ENCODE measurements at regions not wholly inside any gene's neighbourhood (a gene's known extent, or its start where the extent isn't known, plus 50 kb on each side); places are given as distances from the start of the nearest gene placed in this dataset.
"Not testable (repeated sequence)": the region's sequence is repeated elsewhere in the genome, so short reads cannot be mapped to it uniquely, and the experiment has no call there.

DNA sequence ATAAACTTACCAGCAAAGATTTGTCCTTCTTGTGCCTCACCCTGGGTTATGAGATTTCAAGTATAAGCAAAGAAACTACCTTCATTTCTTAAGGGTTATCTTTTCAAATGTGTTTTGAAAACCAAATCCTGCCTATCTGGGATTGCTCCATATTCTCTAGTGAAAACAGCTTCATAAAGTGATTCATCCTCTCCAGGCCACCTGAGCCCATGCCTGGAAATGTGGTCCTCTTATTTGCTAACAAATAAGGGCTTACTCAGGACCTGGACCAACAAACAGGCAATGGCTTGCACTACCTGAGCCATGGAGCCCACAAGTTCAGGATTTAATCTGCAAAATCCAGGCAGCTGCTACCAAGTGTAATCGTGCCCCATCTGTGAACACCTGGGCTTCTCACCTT, 234.4 kb upstream of the RBBP8 start:
- intact Hi-C loops (cut with micrococcal nuclease) = no loop called here

DNA sequence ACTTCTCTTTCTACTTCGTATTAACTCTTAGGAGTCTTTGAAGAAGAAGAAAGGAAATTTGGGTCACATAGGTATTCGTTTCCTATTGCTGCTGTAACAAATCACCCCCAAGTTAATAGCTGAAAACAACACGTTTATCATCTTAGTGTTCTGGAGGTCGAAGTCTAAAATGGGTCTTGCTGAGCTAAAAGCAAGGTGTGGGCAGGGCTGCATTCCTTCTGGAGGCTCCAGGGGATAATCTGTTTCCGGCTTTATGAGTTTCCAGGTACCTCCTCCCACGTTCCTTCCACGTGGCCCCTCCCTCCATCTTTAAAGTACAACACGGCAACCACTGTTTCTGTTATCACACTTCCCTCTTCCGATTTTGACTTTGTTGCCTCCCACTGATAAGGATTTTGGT, 233.5 kb upstream of the RBBP8 start:
- intact Hi-C loops (cut with micrococcal nuclease) = no loop called here

DNA sequence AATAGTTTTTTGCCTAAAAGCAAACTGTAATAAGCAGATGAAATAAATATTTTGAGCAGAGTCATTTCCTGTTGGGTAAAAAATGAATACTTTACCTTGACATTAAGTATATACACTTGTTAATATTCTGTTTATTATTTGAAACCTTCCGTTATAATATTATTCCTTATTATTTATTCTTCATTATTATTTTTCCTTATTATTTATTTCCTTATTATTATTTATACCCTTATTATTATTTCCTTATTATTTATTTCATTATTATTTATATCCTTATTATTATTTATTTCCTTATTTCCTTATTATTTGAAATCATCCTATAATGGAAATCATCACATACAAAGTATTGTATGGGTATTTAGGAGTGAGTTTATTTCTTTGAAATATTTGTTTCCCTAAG, 232.2 kb upstream of the RBBP8 start:
- intact Hi-C loops (cut with micrococcal nuclease) = no loop called here

DNA sequence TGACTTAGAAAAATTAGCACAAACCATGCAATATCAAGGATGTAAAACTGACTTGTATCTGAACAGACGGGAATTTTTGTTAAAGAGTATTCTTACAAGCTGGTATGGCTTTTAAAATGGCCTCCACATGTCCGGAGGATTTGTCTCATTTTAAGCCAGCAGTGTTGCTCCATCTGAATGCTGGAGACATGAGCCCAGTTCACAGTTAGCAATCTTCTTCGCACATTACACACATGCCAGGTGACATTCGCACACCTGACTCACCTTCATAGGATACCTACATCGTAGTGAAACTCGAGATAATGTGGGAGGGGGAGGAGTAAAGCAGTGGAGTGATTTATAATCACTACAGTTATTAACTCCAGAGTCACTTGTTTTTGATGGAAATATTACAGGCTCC, 231.8 kb upstream of the RBBP8 start:
- intact Hi-C loops (cut with micrococcal nuclease) = no loop called here

DNA sequence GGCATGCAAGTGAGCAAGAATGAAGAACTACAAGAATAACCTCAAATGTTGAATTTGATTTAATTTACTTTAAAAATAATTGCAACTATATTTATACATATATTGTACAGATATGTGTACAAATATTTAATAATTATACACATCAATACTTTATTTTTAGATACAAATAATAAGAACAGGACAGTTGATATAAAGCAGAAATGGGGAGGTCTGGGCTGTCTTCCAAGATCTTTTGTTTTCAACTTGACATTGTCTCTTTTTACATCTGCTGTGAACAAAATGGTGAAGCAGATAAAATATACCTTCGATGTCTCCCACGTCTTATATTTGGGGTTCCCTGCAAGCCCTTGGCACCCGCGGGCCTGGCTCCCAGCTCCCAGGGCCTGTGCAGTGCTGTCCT, 231.3 kb upstream of the RBBP8 start:
- intact Hi-C loops (cut with micrococcal nuclease) = no loop called here

DNA sequence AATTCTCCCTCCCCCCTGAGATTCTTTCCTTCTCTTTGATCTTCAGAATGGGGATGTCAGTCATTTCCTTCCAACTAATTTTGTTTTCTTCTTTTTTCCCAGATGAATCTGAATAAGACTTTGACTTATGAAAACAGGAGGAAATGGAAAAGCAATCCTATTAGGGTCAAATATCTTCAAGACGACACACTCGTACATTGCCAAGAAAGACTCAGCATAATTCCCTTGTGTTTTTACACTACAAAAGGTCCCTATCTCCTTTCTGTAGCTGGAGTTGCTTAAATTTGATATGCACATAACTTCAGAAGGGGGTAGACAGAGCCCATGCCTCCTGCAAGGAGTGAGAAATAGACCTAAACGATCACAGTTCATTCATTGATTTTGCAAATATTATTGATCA, 230.3 kb upstream of the RBBP8 start:
- intact Hi-C loops (cut with micrococcal nuclease) = no loop called here

DNA sequence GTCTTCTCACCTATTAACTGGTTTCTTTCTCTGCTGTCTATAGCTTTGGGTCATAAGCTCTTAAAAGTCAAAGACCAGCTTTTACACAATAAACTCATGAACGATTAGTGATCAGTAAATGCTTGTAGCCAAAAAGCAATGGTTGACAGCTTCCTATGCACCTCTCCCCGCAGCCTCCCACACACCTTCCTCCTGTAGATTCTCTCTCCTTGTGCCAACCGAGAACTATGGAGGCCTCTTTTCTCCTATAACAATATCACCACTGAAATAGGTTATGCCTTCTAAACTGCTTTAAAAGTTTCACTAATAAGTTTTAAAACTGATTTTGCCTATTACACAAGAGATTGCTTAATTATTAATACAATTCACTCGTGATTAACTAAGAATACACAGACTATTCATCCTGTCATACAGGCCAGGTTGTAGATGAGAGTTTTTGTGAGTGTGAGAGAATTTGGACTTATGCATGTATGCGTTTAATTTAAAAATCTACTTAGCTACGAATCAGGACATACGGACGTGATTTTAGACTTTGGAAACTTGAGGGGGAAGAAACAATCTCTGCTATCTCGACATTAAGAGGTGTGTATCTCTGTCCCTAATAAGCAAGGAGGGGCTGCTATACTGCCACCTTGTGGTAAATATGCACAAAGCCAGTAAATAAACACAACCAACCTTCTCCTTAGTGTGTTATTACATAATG, 229.1 kb upstream of the RBBP8 start:
- intact Hi-C loops (cut with micrococcal nuclease) = no loop called here

DNA sequence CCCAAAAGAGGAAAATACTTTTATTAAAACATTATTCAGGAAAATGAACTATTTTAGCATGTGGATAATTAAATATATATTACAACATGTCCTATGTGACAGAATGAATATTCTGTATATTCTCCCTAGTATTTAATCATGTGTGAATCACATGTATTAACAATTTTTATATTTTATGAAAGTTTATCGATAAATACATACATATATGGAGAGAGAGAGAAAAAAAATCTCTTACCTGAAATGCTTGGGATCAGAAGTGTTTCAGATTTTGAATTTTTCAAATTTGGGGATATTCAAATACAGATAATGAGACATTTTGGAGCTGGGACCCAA, 228.6 kb upstream of the RBBP8 start:
- intact Hi-C loops (cut with micrococcal nuclease) = no loop called here

DNA sequence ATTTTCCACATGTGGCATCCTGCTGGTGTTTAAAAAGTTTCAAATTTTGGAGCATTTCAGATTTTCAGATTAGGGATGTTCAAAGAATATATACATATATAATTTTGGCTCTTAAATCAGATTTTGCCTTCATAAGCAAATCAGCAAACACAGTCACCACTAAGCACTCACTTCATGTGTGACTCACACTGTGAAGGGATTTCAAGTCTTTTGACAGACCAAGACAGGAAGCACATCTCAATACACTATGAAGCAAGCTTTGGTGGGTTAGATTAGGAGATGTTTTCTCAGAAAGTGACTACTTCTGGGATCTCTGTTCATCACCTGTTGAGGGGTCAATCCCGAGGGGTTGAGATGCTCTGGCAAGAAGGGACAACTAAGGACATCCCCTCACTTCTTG, 227.8 kb upstream of the RBBP8 start:
- intact Hi-C loops (cut with micrococcal nuclease) = no loop called here

DNA sequence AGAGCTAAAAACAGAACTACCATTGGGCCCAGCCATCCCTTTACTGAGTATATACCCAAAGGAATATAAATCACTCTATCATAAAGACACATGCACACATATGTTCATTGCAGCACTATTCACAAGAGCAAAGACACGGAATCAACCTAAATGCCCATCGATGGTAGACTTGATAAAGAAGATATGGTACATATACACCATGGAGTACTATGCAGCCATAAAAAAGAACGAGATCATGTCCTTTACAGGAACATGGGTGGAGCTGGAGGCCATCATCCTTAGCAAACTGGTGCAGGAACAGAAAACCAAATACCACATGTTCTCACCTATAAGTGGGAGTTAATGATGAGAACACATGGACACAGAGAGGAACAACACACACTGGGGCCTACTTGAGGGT, 227.1 kb upstream of the RBBP8 start:
- intact Hi-C loops (cut with micrococcal nuclease) = not testable (repeated sequence)

DNA sequence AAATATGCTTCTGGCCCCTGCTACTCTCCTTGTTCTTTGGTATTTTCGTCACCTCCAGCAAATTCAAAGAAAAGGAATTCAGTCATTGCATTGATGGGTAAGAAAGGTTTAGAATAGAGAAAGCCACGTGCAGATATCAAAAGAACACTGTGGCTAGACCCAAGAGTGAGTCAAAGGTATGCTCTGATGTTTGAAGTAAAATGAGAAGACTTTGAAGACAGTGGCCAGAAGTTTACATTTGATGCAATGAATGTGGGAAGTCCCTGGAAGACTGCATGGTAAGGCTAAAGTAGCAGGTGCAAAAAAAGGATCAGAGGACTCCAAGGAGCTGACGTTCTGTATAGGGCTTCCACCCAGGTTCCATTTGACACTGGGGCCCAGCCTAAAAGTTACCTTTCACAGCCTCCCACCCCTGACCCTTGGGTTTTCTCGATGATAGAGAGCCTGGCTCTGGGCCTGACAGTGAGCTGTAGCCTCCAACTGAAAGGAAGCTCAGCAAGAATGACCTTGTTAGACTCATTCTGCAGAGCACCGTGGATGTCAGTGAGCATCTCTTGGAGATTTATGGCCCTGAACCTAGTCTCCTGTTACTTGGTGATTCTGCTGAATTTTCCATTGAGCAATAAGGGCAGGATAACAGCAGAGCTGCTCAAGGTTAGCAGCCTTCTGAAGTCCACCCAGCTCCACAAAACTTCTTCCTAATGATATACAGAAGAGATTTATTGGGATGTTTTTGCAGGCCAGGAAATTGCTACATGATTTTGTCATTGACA, 223.7 kb upstream of the RBBP8 start:
- intact Hi-C loops (cut with micrococcal nuclease) = no loop called here

DNA sequence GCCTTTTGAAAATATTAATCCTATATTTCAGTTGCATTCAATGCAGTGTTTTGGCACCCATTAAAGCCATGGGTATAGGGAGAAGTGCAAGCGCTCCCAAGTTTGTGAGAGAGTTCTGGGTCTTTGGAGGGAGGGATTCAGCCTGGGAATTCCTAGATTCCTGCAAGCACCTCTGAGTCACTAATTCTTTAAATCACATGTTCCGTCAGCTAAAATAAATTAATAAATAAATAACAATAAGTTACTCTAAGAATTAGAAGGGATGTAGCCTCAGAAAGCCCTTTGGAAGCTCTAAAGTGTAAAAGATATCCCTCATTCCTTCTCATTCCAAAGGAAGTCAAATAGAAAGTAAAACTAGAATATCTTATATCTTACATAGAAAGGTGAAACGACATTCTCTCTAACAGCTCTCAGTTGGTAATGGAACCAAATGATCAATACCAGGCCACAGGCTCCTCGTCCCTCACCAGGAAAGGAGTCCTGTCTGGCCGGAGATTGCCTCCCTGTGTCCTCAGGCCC, 222.4 kb upstream of the RBBP8 start:
- intact Hi-C loops (cut with micrococcal nuclease) = no loop called here

DNA sequence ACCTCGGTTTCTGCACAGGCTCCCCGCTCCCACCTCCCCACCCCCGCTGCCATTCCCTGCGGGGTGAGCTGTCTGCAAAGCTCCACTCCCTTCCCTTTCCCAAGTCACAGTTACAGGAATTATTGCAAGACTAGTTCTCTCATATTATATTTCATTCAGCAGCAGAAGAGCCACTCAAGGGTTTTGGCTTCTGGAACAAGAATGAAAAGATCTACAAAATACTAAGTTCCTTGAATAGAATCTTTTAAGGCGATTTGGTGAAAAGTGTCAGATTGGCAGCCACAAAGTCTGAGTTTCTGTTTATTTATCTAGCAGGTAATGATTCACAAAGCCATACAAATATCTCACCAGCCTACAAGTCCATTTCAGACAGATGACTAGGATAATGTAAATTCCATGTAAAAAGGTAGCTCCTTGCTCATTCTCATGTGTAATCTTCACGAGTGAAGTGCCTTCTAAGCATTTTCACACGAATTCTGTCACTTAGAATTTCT, 221.9 kb upstream of the RBBP8 start:
- intact Hi-C loops (cut with micrococcal nuclease) = no loop called here

DNA sequence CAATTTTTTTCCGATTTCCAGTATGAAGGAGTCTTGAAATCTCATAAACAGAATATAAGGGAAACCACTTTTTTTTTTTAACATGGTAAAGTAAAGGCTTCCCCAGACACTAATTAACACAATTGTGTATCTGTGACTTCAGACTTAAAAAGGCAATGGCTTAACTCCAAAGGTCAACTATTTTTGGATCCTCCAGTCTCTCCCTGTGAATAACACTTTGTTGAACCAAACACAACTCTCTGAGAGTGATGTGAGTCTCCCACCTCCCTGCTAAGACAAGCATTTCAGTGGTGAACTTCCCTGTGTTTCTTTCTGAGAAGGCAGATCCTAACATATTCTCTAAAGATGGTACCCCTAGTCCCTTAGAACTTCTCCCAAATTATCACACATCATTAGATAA, 219.6 kb upstream of the RBBP8 start:
- intact Hi-C loops (cut with micrococcal nuclease) = no loop called here

DNA sequence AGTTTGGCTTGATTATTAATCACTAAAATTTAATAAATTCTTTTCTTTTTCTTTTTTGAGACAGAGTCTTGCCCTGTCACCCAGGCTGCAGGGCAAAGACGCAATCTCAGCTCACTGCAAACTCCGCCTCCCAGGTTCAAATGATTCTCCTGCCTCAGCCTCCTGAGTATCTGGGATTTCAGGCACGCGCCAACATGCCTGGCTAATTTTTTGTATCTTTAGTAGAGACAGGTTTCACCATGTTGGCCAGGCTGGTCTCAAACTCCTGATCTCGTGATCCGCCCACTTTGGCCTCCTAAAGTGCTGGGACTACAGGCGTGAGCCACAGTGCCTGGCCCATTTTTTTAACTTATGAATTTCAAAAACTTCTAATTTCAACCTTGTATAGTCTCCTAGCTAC, 215.6 kb upstream of the RBBP8 start:
- intact Hi-C loops (cut with micrococcal nuclease) = not testable (repeated sequence)

DNA sequence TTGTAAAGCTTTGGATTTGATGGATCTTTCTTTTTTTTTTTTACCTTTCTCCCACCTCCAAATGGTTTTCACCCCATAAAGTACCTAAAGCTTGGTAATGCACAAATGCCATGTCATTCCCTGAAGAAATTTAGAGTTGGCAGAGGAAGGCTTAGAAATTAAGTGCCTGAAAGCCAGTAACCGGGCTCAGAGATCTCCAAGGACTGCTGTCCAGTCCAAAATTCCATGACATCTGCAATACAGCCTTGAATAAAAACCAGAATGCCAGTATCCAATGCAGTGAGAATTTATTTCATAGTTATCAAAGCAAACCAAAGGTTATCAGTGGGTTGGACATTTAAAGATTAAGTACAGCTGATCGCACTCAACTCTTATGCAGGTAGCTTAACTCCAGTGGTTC, 209.9 kb upstream of the RBBP8 start:
- intact Hi-C loops (cut with micrococcal nuclease) = no loop called here

DNA sequence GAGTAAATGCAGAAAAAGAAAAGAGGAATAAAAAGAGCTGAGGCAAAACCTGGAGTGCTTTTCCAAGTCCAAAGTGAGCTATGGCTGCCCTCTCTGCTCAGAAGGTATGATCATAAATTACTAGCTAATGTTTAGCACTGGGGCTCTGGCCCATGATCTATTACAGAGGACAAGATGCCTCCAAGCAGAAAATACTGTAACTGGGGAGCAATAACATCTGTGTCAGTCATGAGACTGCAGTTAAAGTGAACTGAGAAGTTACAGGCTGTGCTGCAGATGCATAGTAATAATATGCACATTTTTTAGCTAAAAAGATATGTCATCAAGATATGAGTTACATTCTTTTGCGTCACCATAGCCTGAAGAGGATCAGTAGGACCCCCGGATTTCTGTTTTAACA, 209.4 kb upstream of the RBBP8 start:
- intact Hi-C loops (cut with micrococcal nuclease) = no loop called here

DNA sequence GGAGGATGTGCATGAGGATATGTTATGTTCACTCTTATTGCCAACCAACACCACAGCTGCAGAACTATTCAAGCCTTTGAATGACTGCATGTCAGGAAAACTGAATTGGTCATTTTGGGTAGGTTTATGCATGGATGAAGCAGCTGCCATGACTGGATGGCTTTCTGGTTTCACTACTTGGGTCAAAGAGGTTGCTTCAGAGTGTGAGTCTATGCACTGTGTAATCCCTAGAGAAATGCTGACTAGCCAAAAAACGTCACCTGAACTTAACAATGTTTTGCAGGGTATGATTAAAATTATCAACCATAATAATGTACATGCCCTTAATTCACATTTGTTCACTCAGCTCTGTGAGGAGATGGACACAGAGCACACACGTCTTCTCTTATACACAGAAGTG, 206.7 kb upstream of the RBBP8 start:
- intact Hi-C loops (cut with micrococcal nuclease) = no loop called here

DNA sequence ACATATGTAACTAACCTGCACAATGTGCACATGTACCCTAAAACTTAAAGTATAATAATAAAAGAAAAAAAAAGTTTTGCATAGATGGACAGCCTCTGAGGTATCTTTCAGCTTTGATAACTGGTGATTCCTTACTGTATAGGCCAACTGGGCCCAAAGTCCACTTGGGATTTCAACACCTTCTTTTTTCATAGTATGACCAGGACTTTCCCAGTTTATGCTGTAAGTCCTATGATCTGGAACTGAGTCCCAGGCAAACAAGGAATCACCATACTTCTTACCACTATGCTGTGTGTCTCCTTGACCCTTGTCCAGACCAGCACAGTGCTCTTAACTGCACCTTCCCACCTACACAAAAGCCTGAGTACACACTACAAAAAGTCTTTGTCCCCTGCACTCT, 205.1 kb upstream of the RBBP8 start:
- intact Hi-C loops (cut with micrococcal nuclease) = no loop called here

DNA sequence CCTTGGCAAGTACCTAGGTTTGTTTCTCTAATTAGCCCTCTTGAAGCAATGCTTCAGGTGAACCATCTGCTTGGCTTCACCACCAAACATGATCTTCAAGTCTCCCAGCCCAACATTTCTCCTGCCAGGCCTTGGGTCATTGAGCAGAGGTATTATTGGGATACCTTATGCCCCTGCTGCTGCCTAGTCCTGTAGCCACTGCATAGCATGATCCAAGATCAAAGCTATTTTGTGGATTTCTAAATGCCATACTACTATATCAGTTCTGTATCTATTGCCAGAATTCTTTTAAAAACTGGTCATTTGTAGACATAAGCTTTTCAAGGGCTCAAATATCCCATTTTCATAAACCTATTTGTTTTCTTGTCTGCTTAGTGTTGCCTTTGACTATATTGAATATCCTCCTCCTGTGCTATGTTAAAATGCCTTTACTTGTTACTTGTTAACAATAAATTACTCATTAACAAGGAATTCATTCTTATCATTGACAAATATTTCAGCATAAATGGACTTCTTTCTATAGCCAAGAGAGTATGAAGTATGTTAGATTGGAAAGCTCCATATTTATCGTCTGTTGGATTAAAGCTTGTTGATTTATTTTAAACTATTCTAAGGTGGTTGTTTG, 204.5 kb upstream of the RBBP8 start:
- intact Hi-C loops (cut with micrococcal nuclease) = no loop called here

DNA sequence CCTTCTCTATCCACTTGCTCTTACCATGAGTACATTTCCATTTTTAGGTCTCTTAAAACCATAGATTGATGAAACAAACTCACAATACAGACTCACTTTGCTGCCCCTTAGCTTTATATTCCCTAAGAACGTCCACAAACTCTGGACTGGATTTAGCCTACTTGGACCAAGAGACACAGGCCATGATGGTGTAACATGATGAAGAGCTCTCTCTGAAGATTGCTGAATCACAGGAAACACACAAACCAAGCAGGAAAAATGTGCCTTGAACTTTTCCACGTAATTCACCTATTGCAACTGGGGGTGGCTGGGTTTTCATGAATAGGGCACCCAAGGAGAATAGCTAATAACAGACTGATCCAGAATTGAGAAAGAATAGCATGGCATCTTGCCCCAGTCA, 201.7 kb upstream of the RBBP8 start:
- intact Hi-C loops (cut with micrococcal nuclease) = no loop called here

DNA sequence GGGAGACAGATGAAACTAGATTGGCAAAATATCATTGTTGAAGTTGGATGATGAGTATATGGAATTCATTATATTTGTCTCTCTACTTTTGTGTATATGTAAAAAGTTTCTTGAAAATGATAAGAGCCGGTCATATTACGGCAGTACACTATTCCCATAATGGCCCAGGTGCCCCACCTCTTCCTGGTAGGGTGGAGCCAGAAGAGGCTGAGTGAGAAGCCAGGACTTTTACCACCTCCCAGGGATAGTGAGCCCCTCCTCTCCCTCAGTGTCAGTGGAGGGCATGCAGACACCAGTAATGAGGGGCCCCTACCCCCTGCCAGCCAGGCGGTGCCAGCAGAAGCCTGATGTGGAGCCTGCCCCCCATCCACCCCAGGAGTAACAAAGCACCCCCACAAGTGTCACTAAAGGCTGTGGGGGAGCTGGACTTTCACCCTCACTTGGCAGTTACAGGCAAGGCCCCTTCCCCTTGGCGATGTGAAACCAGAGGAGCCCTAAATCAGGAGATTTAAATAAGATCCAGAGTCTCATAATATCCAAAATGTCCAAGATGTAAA, 198.9 kb upstream of the RBBP8 start:
- intact Hi-C loops (cut with micrococcal nuclease) = no loop called here

Data from T-helper 2 cell treated with Interferon-gamma antibody and Interleukin-4, amounts not matched to agents 100 ng/mL and 5 ng/mL, for 36 hours (primary cell).